NCI-H69 (cell line): ENCODE measurements at regions not wholly inside any gene's neighbourhood (a gene's known extent, or its start where the extent isn't known, plus 50 kb on each side); places are given as distances from the start of the nearest gene placed in this dataset.
"Not testable (repeated sequence)": the region's sequence is repeated elsewhere in the genome, so short reads cannot be mapped to it uniquely, and the experiment has no call there.

ENCODE experiments used
- DNase-seq: peaks from one replicate; lab custom pipeline; 2025; lab: John Stamatoyannopoulos, UW

- no peak for DNase-seq
Observed at GRCh38 chr5:91937121-91937520, 554.0 kb upstream of the ARRDC3 start.

- DNase-seq = no peak
Observed at GRCh38 chr5:91929522-91929817, 546.4 kb upstream of the ARRDC3 start.

- peak; percentile 80 for DNase-seq
Observed at GRCh38 chr5:91928754-91929521, 545.8 kb upstream of the ARRDC3 start.

GRCh38 chr5:91927439-91927838 is 544.3 kb upstream of the ARRDC3 start:
- no peak for DNase-seq

- DNase-seq = no peak
Observed at GRCh38 chr5:91925249-91925648, 542.1 kb upstream of the ARRDC3 start.

GRCh38 chr5:91917037-91917814 is 534.1 kb upstream of the ARRDC3 start:
- DNase-seq = not testable (repeated sequence)

- DNase-seq = no peak
Observed at GRCh38 chr5:91910655-91911054, 527.5 kb upstream of the ARRDC3 start.

- no peak for DNase-seq
Observed at GRCh38 chr5:91910247-91910646, 527.1 kb upstream of the ARRDC3 start.

GRCh38 chr5:91906494-91906893 is 523.4 kb upstream of the ARRDC3 start:
- no peak for DNase-seq

GRCh38 chr5:91906027-91906426 is 522.9 kb upstream of the ARRDC3 start:
- no peak for DNase-seq

- peak; percentile 92 for DNase-seq
Observed at GRCh38 chr5:91898898-91899297, 515.8 kb upstream of the ARRDC3 start.

- peak; percentile 62 for DNase-seq
Observed at GRCh38 chr5:91898019-91898418, 514.9 kb upstream of the ARRDC3 start.

- no peak for DNase-seq
Observed at GRCh38 chr5:91888810-91889209, 505.7 kb upstream of the ARRDC3 start.

- DNase-seq = peak; percentile 97
Observed at GRCh38 chr5:91885291-91886265, 502.5 kb upstream of the ARRDC3 start.

GRCh38 chr5:91884036-91884435 is 500.9 kb upstream of the ARRDC3 start:
- DNase-seq = no peak

- DNase-seq = peak; percentile 55
Observed at GRCh38 chr5:91875196-91875779, 492.2 kb upstream of the ARRDC3 start.

GRCh38 chr5:91867799-91868198 is 484.7 kb upstream of the ARRDC3 start:
- no peak for DNase-seq

- DNase-seq = peak; percentile 37
Observed at GRCh38 chr5:91865915-91866314, 482.8 kb upstream of the ARRDC3 start.

GRCh38 chr5:91864962-91865361 is 481.8 kb upstream of the ARRDC3 start:
- no peak for DNase-seq

- no peak for DNase-seq
Observed at GRCh38 chr5:91851670-91852069, 468.6 kb upstream of the ARRDC3 start.

GRCh38 chr5:91850031-91850430 is 466.9 kb upstream of the ARRDC3 start:
- no peak for DNase-seq

- no peak for DNase-seq
Observed at GRCh38 chr5:91849069-91849468, 466.0 kb upstream of the ARRDC3 start.
